Fibroblast of lung (primary cell): ENCODE measurements at regions not wholly inside any gene's neighbourhood (a gene's known extent, or its start where the extent isn't known, plus 50 kb on each side); places are given as distances from the start of the nearest gene placed in this dataset.

Experiments used
- EZH2 ChIP-seq: IDR thresholded peaks from 2 replicates; pipeline ENCODE4 v1.5.1; 2012; ENCODE audit warnings: low read length, control low read depth, mild to moderate bottlenecking; ENCODE audit errors: missing control alignments
- TF ChIP-seq, protein P1 (sequence below), 2 donors: IDR thresholded peaks in 1 of 2; conservative IDR thresholded peaks in 1 of 2; 1 replicate in 1 of 2; 2 replicates in 1 of 2; pipeline ENCODE4 v1.5.1; 2011 to 2012; ENCODE audit warnings: low read length in 2 of 2, control low read depth in 1 of 2, inconsistent platforms in 1 of 2, low read depth in 1 of 2, mild to moderate bottlenecking in 1 of 2

GRCh38 chr3:187906416-187906815 lies 161.1 kb upstream of the BCL6 start:
- TF ChIP-seq, protein P1, sequence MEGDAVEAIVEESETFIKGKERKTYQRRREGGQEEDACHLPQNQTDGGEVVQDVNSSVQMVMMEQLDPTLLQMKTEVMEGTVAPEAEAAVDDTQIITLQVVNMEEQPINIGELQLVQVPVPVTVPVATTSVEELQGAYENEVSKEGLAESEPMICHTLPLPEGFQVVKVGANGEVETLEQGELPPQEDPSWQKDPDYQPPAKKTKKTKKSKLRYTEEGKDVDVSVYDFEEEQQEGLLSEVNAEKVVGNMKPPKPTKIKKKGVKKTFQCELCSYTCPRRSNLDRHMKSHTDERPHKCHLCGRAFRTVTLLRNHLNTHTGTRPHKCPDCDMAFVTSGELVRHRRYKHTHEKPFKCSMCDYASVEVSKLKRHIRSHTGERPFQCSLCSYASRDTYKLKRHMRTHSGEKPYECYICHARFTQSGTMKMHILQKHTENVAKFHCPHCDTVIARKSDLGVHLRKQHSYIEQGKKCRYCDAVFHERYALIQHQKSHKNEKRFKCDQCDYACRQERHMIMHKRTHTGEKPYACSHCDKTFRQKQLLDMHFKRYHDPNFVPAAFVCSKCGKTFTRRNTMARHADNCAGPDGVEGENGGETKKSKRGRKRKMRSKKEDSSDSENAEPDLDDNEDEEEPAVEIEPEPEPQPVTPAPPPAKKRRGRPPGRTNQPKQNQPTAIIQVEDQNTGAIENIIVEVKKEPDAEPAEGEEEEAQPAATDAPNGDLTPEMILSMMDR (conservative IDR thresholded peaks at IDR 0.05 in 1 of 2, IDR thresholded peaks at IDR 0.05 in 1 of 2; ENCODE audit: low read depth in 1 of 2, low read length in 2 of 2), result no peak
- no peak for TF ChIP-seq EZH2
